Cardiac muscle cell (in vitro differentiated cells and primary cell): ENCODE measurements at regions not wholly inside any gene's neighbourhood (a gene's known extent, or its start where the extent isn't known, plus 50 kb on each side); places are given as distances from the start of the nearest gene placed in this dataset.

Experiments
- DNase-seq, 2 donors: peaks; one replicate each; pipeline versions ENCODE4 v3.0.0 to v3.0.0-alpha.2; 2010 to 2017; ENCODE audit warnings: low read depth in 1 of 2, low spot score in 1 of 2
- H3K27ac ChIP-seq: fragments of 200-600 bp; sonication (generic); 2 replicates; pipeline ENCODE4 v1.5.1; 2016
- H3K27me3 ChIP-seq: fragments of 200-600 bp; sonication (generic); 2 replicates; pipeline ENCODE4 v1.6.0; 2016; ENCODE audit warnings: control low read depth
- H3K36me3 ChIP-seq: fragments of 200-600 bp; sonication (generic); 2 replicates; pipeline ENCODE4 v1.5.1; 2016; ENCODE audit warnings: control low read depth
- H3K4me1 ChIP-seq: fragments of 200-600 bp; sonication (generic); 2 replicates; pipeline ENCODE4 v1.8.1; 2017; ENCODE audit warnings: low read depth, mild to moderate bottlenecking, mixed run types
- H3K4me3 ChIP-seq: fragments of 200-600 bp; sonication (generic); 2 replicates; pipeline ENCODE4 v1.5.1; 2016; ENCODE audit warnings: mild to moderate bottlenecking
- H3K9me3 ChIP-seq: fragments of 200-600 bp; sonication (generic); 2 replicates; pipeline ENCODE4 v1.5.1; 2017; ENCODE audit warnings: low read depth, mild to moderate bottlenecking, control low read depth
- TF ChIP-seq, protein P1 (sequence below): IDR thresholded peaks from 2 replicates; pipeline ENCODE4 v1.5.1; 2012; ENCODE audit warnings: low read depth, mild to moderate bottlenecking, low read length

- no peaks in the 10 kb centered on the region for H3K9me3 ChIP-seq
- no peak overlapping the region for H3K4me3 ChIP-seq
- TF ChIP-seq, protein P1, sequence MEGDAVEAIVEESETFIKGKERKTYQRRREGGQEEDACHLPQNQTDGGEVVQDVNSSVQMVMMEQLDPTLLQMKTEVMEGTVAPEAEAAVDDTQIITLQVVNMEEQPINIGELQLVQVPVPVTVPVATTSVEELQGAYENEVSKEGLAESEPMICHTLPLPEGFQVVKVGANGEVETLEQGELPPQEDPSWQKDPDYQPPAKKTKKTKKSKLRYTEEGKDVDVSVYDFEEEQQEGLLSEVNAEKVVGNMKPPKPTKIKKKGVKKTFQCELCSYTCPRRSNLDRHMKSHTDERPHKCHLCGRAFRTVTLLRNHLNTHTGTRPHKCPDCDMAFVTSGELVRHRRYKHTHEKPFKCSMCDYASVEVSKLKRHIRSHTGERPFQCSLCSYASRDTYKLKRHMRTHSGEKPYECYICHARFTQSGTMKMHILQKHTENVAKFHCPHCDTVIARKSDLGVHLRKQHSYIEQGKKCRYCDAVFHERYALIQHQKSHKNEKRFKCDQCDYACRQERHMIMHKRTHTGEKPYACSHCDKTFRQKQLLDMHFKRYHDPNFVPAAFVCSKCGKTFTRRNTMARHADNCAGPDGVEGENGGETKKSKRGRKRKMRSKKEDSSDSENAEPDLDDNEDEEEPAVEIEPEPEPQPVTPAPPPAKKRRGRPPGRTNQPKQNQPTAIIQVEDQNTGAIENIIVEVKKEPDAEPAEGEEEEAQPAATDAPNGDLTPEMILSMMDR: no peak
- DNase-seq: no peak
- H3K36me3 ChIP-seq: no peaks in the 10 kb centered on the region
- no peaks in the 10 kb centered on the region for H3K27me3 ChIP-seq
- H3K27ac ChIP-seq: no peak overlapping the region
- H3K4me1 ChIP-seq: peaks cover 14% of the 10 kb centered on the region
Measured at GRCh38 chr17:73723317-73723716, 79.1 kb upstream of the SDK2 start.

GRCh38 chr17:73724341-73724740 lies 80.1 kb upstream of the SDK2 start:
- Histone ChIP-seq H3K4me3 (no peak overlapping the region), H3K27ac (no peak overlapping the region), H3K9me3 (no peaks in the 10 kb centered on the region), H3K36me3 (no peaks in the 10 kb centered on the region), H3K27me3 (no peaks in the 10 kb centered on the region), H3K4me1 (peaks cover 11% of the 10 kb centered on the region)
- TF ChIP-seq, protein P1: no peak
- no peak for DNase-seq

DNA sequence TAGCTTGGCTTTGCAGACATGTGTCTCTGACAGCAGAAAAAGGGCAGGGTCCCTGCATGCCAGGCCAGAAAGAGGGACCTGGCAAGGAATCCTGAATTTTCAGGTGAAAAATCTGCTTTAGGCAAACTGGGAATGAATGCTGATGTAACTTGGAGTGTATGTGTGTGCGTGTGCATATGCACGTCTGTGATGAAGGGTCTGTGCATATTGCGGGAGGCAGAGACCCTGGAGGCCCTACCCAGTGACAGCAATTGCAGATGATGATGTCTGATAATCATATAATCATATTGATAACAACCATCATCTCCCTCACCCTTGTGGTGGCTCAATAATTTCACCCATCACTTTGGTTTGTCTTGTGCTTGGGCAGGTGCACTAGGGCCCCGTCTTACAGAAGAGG lies 80.7 kb upstream of the SDK2 start:
- Histone ChIP-seq H3K4me1 (peaks cover 6% of the 10 kb centered on the region), H3K4me3 (no peak overlapping the region), H3K27ac (no peak overlapping the region), H3K9me3 (no peaks in the 10 kb centered on the region), H3K36me3 (no peaks in the 10 kb centered on the region), H3K27me3 (no peaks in the 10 kb centered on the region)
- DNase-seq: no peak
- TF ChIP-seq, protein P1: no peak

DNA sequence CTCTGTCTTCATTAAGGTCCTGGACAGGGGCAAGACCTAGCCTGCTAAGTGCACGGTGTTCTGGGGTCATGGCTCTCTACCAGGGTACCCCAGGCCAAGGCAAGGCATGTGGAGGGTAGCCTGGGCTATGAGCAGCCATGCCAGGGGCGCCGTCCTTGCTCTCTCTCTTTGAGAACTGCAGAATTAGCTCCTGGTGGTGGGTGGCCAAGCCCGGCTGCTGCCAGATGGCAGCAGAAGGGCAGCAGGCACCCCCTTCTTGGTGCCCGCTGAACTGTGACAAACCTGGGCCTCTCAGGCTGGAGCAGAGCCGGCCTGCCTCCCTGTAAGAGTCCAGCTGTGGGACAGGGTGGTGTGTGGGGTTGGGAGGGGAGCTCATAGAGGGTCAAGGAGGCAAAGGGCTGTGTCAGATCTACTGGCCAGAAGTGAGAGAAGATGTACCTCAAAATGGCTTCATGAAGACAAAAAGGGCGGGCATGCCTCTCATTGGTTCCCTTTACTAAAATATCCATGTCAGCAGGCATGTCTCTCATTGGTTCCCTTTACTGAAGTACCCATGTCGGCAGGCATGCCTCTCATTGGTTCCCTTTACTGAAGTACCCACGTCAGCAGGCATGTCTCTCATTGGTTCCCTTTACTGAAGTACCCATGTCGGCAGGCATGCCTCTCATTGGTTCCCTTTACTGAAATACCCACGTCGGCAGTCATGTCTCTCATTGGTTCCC lies 81.7 kb upstream of the SDK2 start:
- DNase-seq: no peak
- no peak overlapping the region for H3K27ac ChIP-seq
- no peaks in the 10 kb centered on the region for H3K36me3 ChIP-seq
- no peak overlapping the region for H3K4me3 ChIP-seq
- H3K27me3 ChIP-seq: no peaks in the 10 kb centered on the region
- TF ChIP-seq, protein P1: no peak
- peaks cover under 1% of the 10 kb centered on the region for H3K9me3 ChIP-seq
- H3K4me1 ChIP-seq: no peaks in the 10 kb centered on the region

DNA sequence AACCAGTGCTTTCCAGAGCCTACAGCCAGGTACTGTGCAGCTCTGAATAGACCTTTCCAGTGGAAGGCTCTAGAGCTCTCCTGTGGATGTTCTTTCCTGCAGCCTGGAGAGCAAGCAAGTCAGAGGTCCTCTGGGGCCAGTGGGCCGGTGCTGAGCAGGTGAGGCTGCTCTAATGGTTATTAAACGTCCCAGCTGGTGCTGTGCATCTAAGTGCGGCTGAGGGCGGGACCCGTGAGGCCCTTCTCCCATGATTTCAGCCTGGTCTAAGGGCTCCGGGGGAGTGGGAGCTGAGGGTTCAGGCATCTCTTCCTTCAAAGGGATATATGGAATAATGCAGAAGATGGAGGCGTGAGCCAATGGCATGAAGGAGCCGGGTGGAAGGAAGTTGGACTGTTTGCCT lies 83.7 kb upstream of the SDK2 start:
- no peak overlapping the region for H3K27ac ChIP-seq
- H3K9me3 ChIP-seq: peaks cover 3% of the 10 kb centered on the region
- no peak overlapping the region for H3K4me3 ChIP-seq
- TF ChIP-seq, protein P1: no peak
- no peak for DNase-seq
- H3K36me3 ChIP-seq: no peaks in the 10 kb centered on the region
- H3K4me1 ChIP-seq: no peaks in the 10 kb centered on the region
- no peaks in the 10 kb centered on the region for H3K27me3 ChIP-seq

DNA sequence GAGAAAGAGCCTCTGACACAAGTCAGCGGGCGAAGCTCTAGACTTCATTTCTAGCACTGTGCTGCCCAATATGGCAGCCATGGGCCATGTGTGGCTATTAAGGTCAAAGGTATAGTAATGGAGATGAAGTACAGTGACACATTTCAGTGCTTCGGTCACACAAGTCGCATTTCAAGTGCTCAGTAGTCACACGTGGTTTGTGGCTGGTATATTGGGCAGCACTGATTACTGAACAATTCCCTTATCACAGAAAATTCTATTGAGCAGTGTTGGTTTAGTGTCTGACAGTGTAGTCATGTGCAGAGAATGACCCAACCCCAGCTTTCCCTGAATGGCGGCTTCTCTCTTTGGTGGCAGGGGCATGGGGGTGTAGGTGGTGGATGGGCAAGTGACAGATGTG lies 84.9 kb upstream of the SDK2 start:
- Histone ChIP-seq H3K4me3 (no peak overlapping the region), H3K27ac (no peak overlapping the region), H3K27me3 (no peaks in the 10 kb centered on the region), H3K9me3 (peaks cover 3% of the 10 kb centered on the region), H3K36me3 (no peaks in the 10 kb centered on the region), H3K4me1 (no peaks in the 10 kb centered on the region)
- no peak for DNase-seq
- TF ChIP-seq, protein P1: no peak
